T-helper 1 cell treated with Interleukin-12 subunit alpha and Interleukin-12 subunit beta and Interleukin-4 antibody, amounts not matched to agents 30 μg/mL and 1 μg/mL, for 36 hours (primary cell): ENCODE measurements at regions not wholly inside any gene's neighbourhood (a gene's known extent, or its start where the extent isn't known, plus 50 kb on each side); places are given as distances from the start of the nearest gene placed in this dataset.

Experiments used
- H3K27ac Mint-ChIP-seq: one replicate; pipeline ENCODE4 v1.8.0; 2021; ENCODE audit warnings: mild to moderate bottlenecking, mixed read lengths
- H3K27me3 Mint-ChIP-seq: one replicate; pipeline ENCODE4 v1.8.0; 2021; ENCODE audit warnings: low read depth, mixed read lengths
- H3K36me3 Mint-ChIP-seq: one replicate; pipeline ENCODE4 v1.8.0; 2021; ENCODE audit warnings: low read depth, mixed read lengths
- H3K4me1 Mint-ChIP-seq: one replicate; pipeline ENCODE4 v1.8.0; 2021; ENCODE audit warnings: low read depth, mixed read lengths
- H3K4me3 Mint-ChIP-seq: one replicate; pipeline ENCODE4 v1.8.0; 2021; ENCODE audit warnings: mild to moderate bottlenecking, moderate library complexity, mixed read lengths
- H3K9me3 Mint-ChIP-seq: one replicate; pipeline ENCODE4 v1.8.0; 2021; ENCODE audit warnings: mixed read lengths

GRCh38 chr4:181679754-181680153 lies 563.4 kb upstream of the TENM3 start:
- Mint-ChIP-seq H3K4me1 (no peaks in the 10 kb centered on the region), H3K36me3 (no peaks in the 10 kb centered on the region), H3K9me3 (no peaks in the 10 kb centered on the region), H3K27ac (no peak overlapping the region), H3K27me3 (no peaks in the 10 kb centered on the region), H3K4me3 (no peak overlapping the region)

- H3K36me3 Mint-ChIP-seq, result no peaks in the 10 kb centered on the region
- H3K27me3 Mint-ChIP-seq, result no peaks in the 10 kb centered on the region
Measured at GRCh38 chr4:181682367-181683047, 560.7 kb upstream of the TENM3 start.

GRCh38 chr4:181684310-181684709 lies 558.9 kb upstream of the TENM3 start:
- H3K4me3 Mint-ChIP-seq, result no peak overlapping the region
- no peaks in the 10 kb centered on the region for H3K9me3 Mint-ChIP-seq
- no peak overlapping the region for H3K27ac Mint-ChIP-seq
- no peaks in the 10 kb centered on the region for H3K4me1 Mint-ChIP-seq
- H3K27me3 Mint-ChIP-seq, result no peaks in the 10 kb centered on the region
- no peaks in the 10 kb centered on the region for H3K36me3 Mint-ChIP-seq

More at GRCh38 chr4:181682367-181683047, 560.7 kb upstream of the TENM3 start:
- Mint-ChIP-seq H3K9me3 (no peaks in the 10 kb centered on the region), H3K4me1 (no peaks in the 10 kb centered on the region), H3K27ac (no peak overlapping the region), H3K4me3 (no peak overlapping the region)

- no peak overlapping the region for H3K4me3 Mint-ChIP-seq
- H3K4me1 Mint-ChIP-seq, result no peaks in the 10 kb centered on the region
- no peak overlapping the region for H3K27ac Mint-ChIP-seq
- H3K9me3 Mint-ChIP-seq, result no peaks in the 10 kb centered on the region
- H3K36me3 Mint-ChIP-seq, result no peaks in the 10 kb centered on the region
- H3K27me3 Mint-ChIP-seq, result no peaks in the 10 kb centered on the region
Measured at GRCh38 chr4:181685461-181685860, 557.7 kb upstream of the TENM3 start.

- Mint-ChIP-seq H3K27me3 (no peaks in the 10 kb centered on the region), H3K27ac (no peak overlapping the region), H3K9me3 (no peaks in the 10 kb centered on the region), H3K36me3 (no peaks in the 10 kb centered on the region), H3K4me1 (no peaks in the 10 kb centered on the region), H3K4me3 (no peak overlapping the region)
Measured at GRCh38 chr4:181685911-181686310, 557.3 kb upstream of the TENM3 start.

- H3K27me3 Mint-ChIP-seq, result no peaks in the 10 kb centered on the region
- H3K4me3 Mint-ChIP-seq, result no peak overlapping the region
- H3K4me1 Mint-ChIP-seq, result no peaks in the 10 kb centered on the region
- H3K36me3 Mint-ChIP-seq, result no peaks in the 10 kb centered on the region
- no peak overlapping the region for H3K27ac Mint-ChIP-seq
- H3K9me3 Mint-ChIP-seq, result no peaks in the 10 kb centered on the region
Measured at GRCh38 chr4:181687116-181687515, 556.1 kb upstream of the TENM3 start.

- no peaks in the 10 kb centered on the region for H3K27me3 Mint-ChIP-seq
- no peaks in the 10 kb centered on the region for H3K4me1 Mint-ChIP-seq
- H3K36me3 Mint-ChIP-seq, result no peaks in the 10 kb centered on the region
- H3K4me3 Mint-ChIP-seq, result no peak overlapping the region
- no peaks in the 10 kb centered on the region for H3K9me3 Mint-ChIP-seq
- no peak overlapping the region for H3K27ac Mint-ChIP-seq
Measured at GRCh38 chr4:181688432-181688831, 554.8 kb upstream of the TENM3 start.

GRCh38 chr4:181688872-181689271 lies 554.3 kb upstream of the TENM3 start:
- no peaks in the 10 kb centered on the region for H3K27me3 Mint-ChIP-seq
- H3K4me3 Mint-ChIP-seq, result no peak overlapping the region
- no peaks in the 10 kb centered on the region for H3K9me3 Mint-ChIP-seq
- no peaks in the 10 kb centered on the region for H3K4me1 Mint-ChIP-seq
- no peaks in the 10 kb centered on the region for H3K36me3 Mint-ChIP-seq
- no peak overlapping the region for H3K27ac Mint-ChIP-seq

GRCh38 chr4:181690498-181690897 lies 552.7 kb upstream of the TENM3 start:
- Mint-ChIP-seq H3K27me3 (no peaks in the 10 kb centered on the region), H3K4me3 (no peak overlapping the region)

GRCh38 chr4:181692965-181693364 lies 550.2 kb upstream of the TENM3 start:
- H3K4me3 Mint-ChIP-seq, result no peak overlapping the region
- H3K4me1 Mint-ChIP-seq, result no peaks in the 10 kb centered on the region
- no peaks in the 10 kb centered on the region for H3K27me3 Mint-ChIP-seq
- no peak overlapping the region for H3K27ac Mint-ChIP-seq
- H3K9me3 Mint-ChIP-seq, result no peaks in the 10 kb centered on the region
- no peaks in the 10 kb centered on the region for H3K36me3 Mint-ChIP-seq

More at GRCh38 chr4:181690498-181690897, 552.7 kb upstream of the TENM3 start:
- Mint-ChIP-seq H3K4me1 (no peaks in the 10 kb centered on the region), H3K9me3 (no peaks in the 10 kb centered on the region), H3K36me3 (no peaks in the 10 kb centered on the region), H3K27ac (no peak overlapping the region)

GRCh38 chr4:181693517-181693916 lies 549.7 kb upstream of the TENM3 start:
- Mint-ChIP-seq H3K36me3 (no peaks in the 10 kb centered on the region), H3K4me3 (no peak overlapping the region), H3K27ac (no peak overlapping the region), H3K4me1 (no peaks in the 10 kb centered on the region), H3K9me3 (no peaks in the 10 kb centered on the region), H3K27me3 (no peaks in the 10 kb centered on the region)

GRCh38 chr4:181698221-181698620 lies 545.0 kb upstream of the TENM3 start:
- Mint-ChIP-seq H3K27ac (no peak overlapping the region), H3K4me3 (no peak overlapping the region), H3K27me3 (no peaks in the 10 kb centered on the region), H3K9me3 (no peaks in the 10 kb centered on the region), H3K36me3 (no peaks in the 10 kb centered on the region), H3K4me1 (no peaks in the 10 kb centered on the region)

- Mint-ChIP-seq H3K27me3 (no peaks in the 10 kb centered on the region), H3K27ac (no peak overlapping the region), H3K36me3 (no peaks in the 10 kb centered on the region), H3K4me3 (no peak overlapping the region), H3K9me3 (peaks cover 4% of the 10 kb centered on the region), H3K4me1 (no peaks in the 10 kb centered on the region)
Measured at GRCh38 chr4:181701214-181701613, 542.0 kb upstream of the TENM3 start.

GRCh38 chr4:181701894-181702293 lies 541.3 kb upstream of the TENM3 start:
- no peaks in the 10 kb centered on the region for H3K4me1 Mint-ChIP-seq
- H3K36me3 Mint-ChIP-seq, result no peaks in the 10 kb centered on the region
- no peaks in the 10 kb centered on the region for H3K27me3 Mint-ChIP-seq
- H3K9me3 Mint-ChIP-seq, result peaks cover 4% of the 10 kb centered on the region
- H3K4me3 Mint-ChIP-seq, result no peak overlapping the region
- H3K27ac Mint-ChIP-seq, result no peak overlapping the region

GRCh38 chr4:181702864-181703495 lies 540.2 kb upstream of the TENM3 start:
- Mint-ChIP-seq H3K36me3 (no peaks in the 10 kb centered on the region), H3K4me1 (no peaks in the 10 kb centered on the region), H3K9me3 (peaks cover 4% of the 10 kb centered on the region), H3K27me3 (no peaks in the 10 kb centered on the region), H3K4me3 (no peak overlapping the region), H3K27ac (no peak overlapping the region)
